K562 (cell line): ENCODE measurements at regions not wholly inside any gene's neighbourhood (a gene's known extent, or its start where the extent isn't known, plus 50 kb on each side); places are given as distances from the start of the nearest gene placed in this dataset.

ENCODE experiments used
- ATAC-seq: fragments of 200-7000 bp; cut with Tn5 transposase; 3 replicates; pipeline ENCODE4 v1.9.1; 2020; ENCODE audit warnings: moderate library complexity
- BruUV-seq: library from RNA; stranded (reverse); fragments of 400-500 nt; replicated peaks from 2 replicates; lab custom pipeline; 2021; lab: Mats Ljungman, UMichigan
- CTCF ChIA-PET: fragments of 300-600 bp; formaldehyde crosslinking; extraction: SDS; loops from one replicate; lab custom pipeline; 2021; ENCODE audit warnings: low intra/inter-chr PET ratio; lab: Yijun Ruan, JAX
- POLR2A ChIA-PET: fragments of 300-600, 350-650 bp; sonication (Branson Sonifier 250); formaldehyde crosslinking; extraction: SDS; loops from one replicate; lab custom pipeline; 2021; ENCODE audit warnings: antibody characterized with exemption, inconsistent platforms; lab: Yijun Ruan, JAX
- DNase-seq, 4 experiments: peaks; one replicate each; pipeline versions ENCODE4 v3.0.0 to v3.0.0-alpha.2; 2011 to 2018; ENCODE audit warnings: low spot score in 3 of 4, mixed read lengths in 3 of 4; ENCODE audit errors: extremely low read depth in 1 of 4
- FAIRE-seq: peaks from 2 replicates; lab custom pipeline; 2011; peaks lifted over from hg19 to GRCh38; lab: Jason Lieb, UNC
- H2AFZ ChIP-seq: 2 replicates; pipeline ENCODE4 v1.6.0; 2011; ENCODE audit warnings: low read depth, low read length, control low read depth, inconsistent platforms
- H3K27ac ChIP-seq: fragments of 200-600 bp; 3 replicates; pipeline ENCODE4 v1.8.0; 2011; ENCODE audit warnings: low read depth, mild to moderate bottlenecking, control low read depth, inconsistent platforms, low read length, moderate library complexity, mixed read lengths; ENCODE audit errors: extremely low read depth
- H3K27me3 ChIP-seq, 2 experiments: fragments of 300-600 bp in 1 of 2; 2 replicates in 1 of 2; 3 replicates in 1 of 2; pipeline versions ENCODE4 v1.6.0 to v1.8.0; 2011; ENCODE audit warnings: inconsistent platforms in 2 of 2, low read length in 2 of 2, mild to moderate bottlenecking in 1 of 2, mixed read lengths in 1 of 2, moderate library complexity in 1 of 2; ENCODE audit not compliant: control insufficient read depth in 2 of 2, insufficient read depth in 2 of 2
- H3K36me3 ChIP-seq: fragments of 300-600 bp; 3 replicates; pipeline ENCODE4 v1.8.0; 2011; ENCODE audit warnings: mild to moderate bottlenecking, low read length, inconsistent platforms; ENCODE audit not compliant: control insufficient read depth, insufficient read depth
- H3K4me1 ChIP-seq, 2 experiments: fragments of 200-600 bp in 1 of 2; replicated peaks in 1 of 2; 2 replicates in 1 of 2; 3 replicates in 1 of 2; pipeline versions ENCODE4 v1.5.1 to v1.8.0; 2011; ENCODE audit warnings: inconsistent platforms in 2 of 2, low read length in 2 of 2, mild to moderate bottlenecking in 1 of 2, mixed read lengths in 1 of 2, moderate library complexity in 1 of 2; ENCODE audit not compliant: control insufficient read depth in 2 of 2, insufficient read depth in 2 of 2
- H3K4me2 ChIP-seq: 2 replicates; pipeline ENCODE4 v1.6.1; 2011; ENCODE audit warnings: low read length, control low read depth, inconsistent platforms, mixed read lengths; ENCODE audit not compliant: insufficient read depth
- H3K4me3 ChIP-seq: fragments of 200-600 bp; sonication (generic), shearing (Covaris generic); 2 replicates; pipeline ENCODE4 v1.5.1; 2016; ENCODE audit warnings: control low read depth, inconsistent platforms
- H3K79me2 ChIP-seq: fragments of 200-600 bp; 3 replicates; pipeline ENCODE4 v1.8.0; 2011; ENCODE audit warnings: low read length, inconsistent platforms; ENCODE audit not compliant: control insufficient read depth, insufficient read depth
- H3K9ac ChIP-seq, 2 experiments: 2 replicates each; pipeline versions ENCODE4 v1.6.0 to v1.6.1; 2011; ENCODE audit warnings: low read depth in 2 of 2, low read length in 2 of 2, control low read depth in 1 of 2, inconsistent platforms in 1 of 2, mild to moderate bottlenecking in 1 of 2, mixed read lengths in 1 of 2; ENCODE audit not compliant: insufficient read depth in 1 of 2
- H3K9me1 ChIP-seq: one replicate; pipeline ENCODE4 v1.6.0; 2011; ENCODE audit warnings: inconsistent platforms, mild to moderate bottlenecking, low read length, moderate library complexity; ENCODE audit not compliant: control insufficient read depth, insufficient read depth
- H3K9me3 ChIP-seq: replicated peaks from 2 replicates; pipeline ENCODE4 v1.5.1; 2011; ENCODE audit warnings: low read depth, low read length, inconsistent platforms; ENCODE audit not compliant: control insufficient read depth, insufficient read depth
- H4K20me1 ChIP-seq: replicated peaks from 2 replicates; pipeline ENCODE4 v1.6.1; 2011; ENCODE audit warnings: low read length, inconsistent platforms, mixed read lengths; ENCODE audit not compliant: control insufficient read depth, insufficient read depth
- GATAD2B ChIP-seq: fragments of 450-650 bp; IDR thresholded peaks from 2 replicates; pipeline ENCODE4 v1.6.1; 2017; ENCODE audit warnings: mild to moderate bottlenecking, borderline replicate concordance
- HIVEP1 ChIP-seq: fragments of 250-450 bp; sonication (Bioruptor Pico); IDR thresholded peaks from 2 replicates; pipeline ENCODE4 v1.4.0; 2020; ENCODE audit warnings: mild to moderate bottlenecking
- IFI16 ChIP-seq: fragments of 250-450 bp; sonication (Bioruptor Pico); IDR thresholded peaks from 2 replicates; pipeline ENCODE4 v2.1.2; 2022; ENCODE audit warnings: mild to moderate bottlenecking, inconsistent platforms
- ZBTB2 ChIP-seq: fragments of 450-650 bp; IDR thresholded peaks from 2 replicates; pipeline ENCODE4 v1.6.1; 2016; ENCODE audit warnings: antibody characterized with exemption
- WGBS: fragments of 100-300 bp; shearing (Covaris generic); methylation state at CpG from one replicate; pipeline ENCODE4 v1.1.6; 2016; ENCODE audit warnings: low coverage, mixed read lengths; ENCODE audit not compliant: insufficient coverage; ENCODE audit errors: missing lambda C conversion rate; 5-methylcytosine and 5-hydroxymethylcytosine counted together
- in situ Hi-C: fragments of 300-500 bp; cut with MboI; formaldehyde crosslinking; loops from 4 replicates; pipeline ENCODE4 v1.15.0; 2018; ENCODE audit warnings: inconsistent platforms, mixed read lengths
- intact Hi-C: fragments of 100-400 bp; cut with micrococcal nuclease; formaldehyde crosslinking; loops from 2 replicates; pipeline ENCODE4 v1.14.2; 2022
- TF ChIP-seq, protein P1 (sequence below), 2 experiments: fragments of 450-650 bp; formaldehyde crosslinking in 1 of 2; IDR thresholded peaks; 2 replicates each; pipeline versions ENCODE4 v1.4.0 to v1.6.1; 2014 to 2020; ENCODE audit warnings: mild to moderate bottlenecking in 2 of 2, borderline replicate concordance in 1 of 2, low read depth in 1 of 2

DNA sequence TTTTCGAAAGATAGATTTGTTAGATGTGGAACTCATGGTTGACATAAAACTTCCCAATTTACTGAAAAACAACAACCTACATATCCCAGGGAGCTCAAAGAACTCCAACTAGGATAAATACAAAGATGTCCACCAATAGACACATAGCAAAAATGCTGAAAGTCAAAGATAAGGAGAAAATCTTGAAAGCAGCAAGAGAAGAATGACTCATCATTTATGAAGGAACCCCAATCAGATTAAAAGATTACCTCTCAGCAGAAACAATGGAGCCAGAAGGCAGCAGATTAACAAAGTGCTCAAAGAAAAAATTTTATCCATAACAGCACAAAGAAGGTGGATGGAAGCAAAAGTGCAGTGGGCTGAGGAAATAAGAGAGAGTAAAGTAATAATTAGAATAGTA, 908.6 kb downstream of the SORCS3 start:
- no TSS peak for BruUV-seq
- Histone ChIP-seq H3K9ac (no peak overlapping the region), H3K79me2 (no peaks in the 10 kb centered on the region), H3K9me3 (no peaks in the 10 kb centered on the region), H3K27ac (no peak overlapping the region), H3K4me1 (no peaks in the 10 kb centered on the region), H3K36me3 (no peaks in the 10 kb centered on the region), H3K4me2 (no peak overlapping the region), H3K9me1 (no peaks in the 10 kb centered on the region), H2AFZ (no peak overlapping the region), H4K20me1 (no peaks in the 10 kb centered on the region), H3K4me3 (no peak overlapping the region), H3K27me3 (no peaks in the 10 kb centered on the region)
- ChIA-PET POLR2A (no interaction called here), CTCF (no interaction called here)
- FAIRE-seq: no peak
- intact Hi-C loops (no loop called here), in situ Hi-C loops (no loop called here)
- no peak for ATAC-seq
- no peak for DNase-seq
- TF ChIP-seq, protein P1, sequence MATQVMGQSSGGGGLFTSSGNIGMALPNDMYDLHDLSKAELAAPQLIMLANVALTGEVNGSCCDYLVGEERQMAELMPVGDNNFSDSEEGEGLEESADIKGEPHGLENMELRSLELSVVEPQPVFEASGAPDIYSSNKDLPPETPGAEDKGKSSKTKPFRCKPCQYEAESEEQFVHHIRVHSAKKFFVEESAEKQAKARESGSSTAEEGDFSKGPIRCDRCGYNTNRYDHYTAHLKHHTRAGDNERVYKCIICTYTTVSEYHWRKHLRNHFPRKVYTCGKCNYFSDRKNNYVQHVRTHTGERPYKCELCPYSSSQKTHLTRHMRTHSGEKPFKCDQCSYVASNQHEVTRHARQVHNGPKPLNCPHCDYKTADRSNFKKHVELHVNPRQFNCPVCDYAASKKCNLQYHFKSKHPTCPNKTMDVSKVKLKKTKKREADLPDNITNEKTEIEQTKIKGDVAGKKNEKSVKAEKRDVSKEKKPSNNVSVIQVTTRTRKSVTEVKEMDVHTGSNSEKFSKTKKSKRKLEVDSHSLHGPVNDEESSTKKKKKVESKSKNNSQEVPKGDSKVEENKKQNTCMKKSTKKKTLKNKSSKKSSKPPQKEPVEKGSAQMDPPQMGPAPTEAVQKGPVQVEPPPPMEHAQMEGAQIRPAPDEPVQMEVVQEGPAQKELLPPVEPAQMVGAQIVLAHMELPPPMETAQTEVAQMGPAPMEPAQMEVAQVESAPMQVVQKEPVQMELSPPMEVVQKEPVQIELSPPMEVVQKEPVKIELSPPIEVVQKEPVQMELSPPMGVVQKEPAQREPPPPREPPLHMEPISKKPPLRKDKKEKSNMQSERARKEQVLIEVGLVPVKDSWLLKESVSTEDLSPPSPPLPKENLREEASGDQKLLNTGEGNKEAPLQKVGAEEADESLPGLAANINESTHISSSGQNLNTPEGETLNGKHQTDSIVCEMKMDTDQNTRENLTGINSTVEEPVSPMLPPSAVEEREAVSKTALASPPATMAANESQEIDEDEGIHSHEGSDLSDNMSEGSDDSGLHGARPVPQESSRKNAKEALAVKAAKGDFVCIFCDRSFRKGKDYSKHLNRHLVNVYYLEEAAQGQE (IDR thresholded peaks at IDR 0.05; ENCODE audit: borderline replicate concordance): no peak
- TF ChIP-seq, protein P1 (CRISPR knock-in tag; IDR thresholded peaks at IDR 0.05; ENCODE audit: low read depth): no peak
- no peak for TF ChIP-seq GATAD2B
- no peak for TF ChIP-seq ZBTB2
- TF ChIP-seq HIVEP1 (CRISPR knock-in tag): no peak
- no peak for TF ChIP-seq IFI16
- 0% methylated on average over 1 of the region's 1 CpG for WGBS
